RKO (cell line): ENCODE measurements at regions not wholly inside any gene's neighbourhood (a gene's known extent, or its start where the extent isn't known, plus 50 kb on each side); places are given as distances from the start of the nearest gene placed in this dataset.
"Not testable (repeated sequence)": the region's sequence is repeated elsewhere in the genome, so short reads cannot be mapped to it uniquely, and the experiment has no call there.

ENCODE experiments used
- DNase-seq: peaks from one replicate; pipeline ENCODE4 v3.0.0-alpha.2; 2016; ENCODE audit warnings: low spot score

- no peak for DNase-seq
Measured at GRCh38 chr13:87982400-87982799, 311.2 kb downstream of the SLITRK5 start.

GRCh38 chr13:87986639-87987250, 315.6 kb downstream of the SLITRK5 start:
- DNase-seq, result peak; percentile 11

- no peak for DNase-seq
Measured at GRCh38 chr13:87998081-87998480, 326.9 kb downstream of the SLITRK5 start.

- no peak for DNase-seq
Measured at GRCh38 chr13:87999240-87999700, 328.1 kb downstream of the SLITRK5 start.

- DNase-seq, result no peak
Measured at GRCh38 chr13:87999788-88000187, 328.6 kb downstream of the SLITRK5 start.

- no peak for DNase-seq
Measured at GRCh38 chr13:88000239-88000638, 329.1 kb downstream of the SLITRK5 start.

GRCh38 chr13:88000787-88001186, 329.6 kb downstream of the SLITRK5 start:
- no peak for DNase-seq

- no peak for DNase-seq
Measured at GRCh38 chr13:88005188-88005587, 334.0 kb downstream of the SLITRK5 start.

GRCh38 chr13:88014527-88014926, 343.4 kb downstream of the SLITRK5 start:
- no peak for DNase-seq

- DNase-seq, result no peak
Measured at GRCh38 chr13:88022431-88023208, 351.4 kb downstream of the SLITRK5 start.

- DNase-seq, result no peak
Measured at GRCh38 chr13:88026241-88026640, 355.1 kb downstream of the SLITRK5 start.

GRCh38 chr13:88031980-88032559, 360.9 kb downstream of the SLITRK5 start:
- DNase-seq, result peak; percentile 42

- not testable (repeated sequence) for DNase-seq
Measured at GRCh38 chr13:88036205-88036604, 365.0 kb downstream of the SLITRK5 start.

- no peak for DNase-seq
Measured at GRCh38 chr13:88042489-88042888, 371.3 kb downstream of the SLITRK5 start.

- DNase-seq, result no peak
Measured at GRCh38 chr13:88051746-88052482, 380.7 kb downstream of the SLITRK5 start.

GRCh38 chr13:88063741-88064140, 392.6 kb downstream of the SLITRK5 start:
- no peak for DNase-seq

- no peak for DNase-seq
Measured at GRCh38 chr13:88066847-88067246, 395.7 kb downstream of the SLITRK5 start.

- DNase-seq, result no peak
Measured at GRCh38 chr13:88068316-88068715, 397.1 kb downstream of the SLITRK5 start.

GRCh38 chr13:88068975-88069374, 397.8 kb downstream of the SLITRK5 start:
- DNase-seq, result no peak

GRCh38 chr13:88071371-88071770, 400.2 kb downstream of the SLITRK5 start:
- peak; percentile 7 for DNase-seq

GRCh38 chr13:88074794-88075510, 403.8 kb downstream of the SLITRK5 start:
- no peak for DNase-seq

- DNase-seq, result peak; percentile 34
Measured at GRCh38 chr13:88085036-88085435, 413.9 kb downstream of the SLITRK5 start.
